ENCODE measurements at regions not wholly inside any gene's neighbourhood (a gene's known extent, or its start where the extent isn't known, plus 50 kb on each side); places are given as distances from the start of the nearest gene placed in this dataset.

GRCh38 chr2:4937550-4937949, 754.6 kb upstream of the SOX11 start:
- Histone ChIP-seq H3K27ac (ENCODE audit: control insufficient read depth, insufficient read depth) (no peak overlapping the region), H2AFZ (ENCODE audit: control insufficient read depth, low read depth, low read length) (no peak overlapping the region), H3K4me3 (no peak overlapping the region), H3K4me2 (ENCODE audit: control insufficient read depth, insufficient read depth) (no peak overlapping the region), H3K27me3 (replicated peaks in 1 of 2; ENCODE audit: control insufficient read depth in 2 of 2, insufficient read depth in 2 of 2, low read length in 1 of 2) (no peaks in the 10 kb centered on the region), H3K4me1 (ENCODE audit: control insufficient read depth, insufficient read depth, low read length) (no peaks in the 10 kb centered on the region), H4K20me1 (ENCODE audit: control insufficient read depth, insufficient read depth) (no peaks in the 10 kb centered on the region), H3K79me2 (ENCODE audit: control insufficient read depth, insufficient read depth, low read length) (no peaks in the 10 kb centered on the region), H3K36me3 (ENCODE audit: control insufficient read depth in 2 of 2, insufficient read depth in 2 of 2, low read length in 1 of 2) (no peaks in the 10 kb centered on the region), H3K9me3 (replicated peaks; ENCODE audit: control insufficient read depth, insufficient read depth, low read length) (no peaks in the 10 kb centered on the region), H3K9ac (ENCODE audit: control insufficient read depth, insufficient read depth, low read length) (no peak overlapping the region)
- in situ Hi-C loops (cut with MboI) (no loop called here), intact Hi-C loops (cut with micrococcal nuclease; ENCODE audit: unreplicated experiment) (no loop called here)
- ChIA-PET SMC1A (ENCODE audit: uncharacterized antibody, unreplicated experiment) (no interaction called here), POLR2A (no interaction called here), RAD21 (ENCODE audit: unreplicated experiment) (no interaction called here), CTCF (no interaction called here)
- WGBS (ENCODE audit: insufficient coverage, insufficient replicate concordance, low lambda C conversion rate, missing lambda C conversion rate): 5% methylated on average over 3 of the region's 3 CpGs
- DNase-seq (ENCODE audit: low read depth, low spot score): no peak
- no peak for ATAC-seq
- no TSS peak for BruUV-seq (replicated peaks)
- no peak for FAIRE-seq
- TF ChIP-seq EZH2 (IDR thresholded peaks at IDR 0.05; ENCODE audit: borderline replicate concordance, control insufficient read depth, low read depth, low read length) (no peak), TCF3 (IDR thresholded peaks at IDR 0.05; ENCODE audit: borderline replicate concordance, insufficient read depth, low read depth, low read length) (no peak), SPI1 (IDR thresholded peaks at IDR 0.05; ENCODE audit: borderline replicate concordance, insufficient read depth, low read depth, low read length) (no peak), PML (IDR thresholded peaks at IDR 0.05; ENCODE audit: low read length) (no peak), RBBP5 (conservative IDR thresholded peaks at IDR 0.05) (no peak), BCL3 (IDR thresholded peaks at IDR 0.05; ENCODE audit: borderline replicate concordance, insufficient read depth, low read depth, low read length, poor library complexity, severe bottlenecking) (no peak), ZNF592 (IDR thresholded peaks at IDR 0.05) (no peak), SKIL (IDR thresholded peaks at IDR 0.05; ENCODE audit: low read depth, poor library complexity, severe bottlenecking) (no peak), MTA2 (IDR thresholded peaks at IDR 0.05; ENCODE audit: low read depth) (no peak), KLF5 (IDR thresholded peaks at IDR 0.05; ENCODE audit: partially characterized antibody) (no peak), FOXK2 (IDR thresholded peaks at IDR 0.05) (no peak), GABPA (IDR thresholded peaks at IDR 0.05; ENCODE audit: low read depth) (no peak), ZBED1 (IDR thresholded peaks at IDR 0.05; ENCODE audit: borderline replicate concordance) (no peak), BCL11A (IDR thresholded peaks at IDR 0.05; ENCODE audit: low read depth, low read length) (no peak), E2F4 (IDR thresholded peaks at IDR 0.05; ENCODE audit: low read depth, low read length) (no peak), POU2F2 (IDR thresholded peaks at IDR 0.05; ENCODE audit: borderline replicate concordance, low read depth, low read length) (no peak)

Data from GM12878 (cell line).